GM23338 (cell line): ENCODE measurements at regions not wholly inside any gene's neighbourhood (a gene's known extent, or its start where the extent isn't known, plus 50 kb on each side); places are given as distances from the start of the nearest gene placed in this dataset.

Experiments
- ATAC-seq: fragments of 200-7000 bp; cut with Tn5 transposase; 3 replicates; pipeline ENCODE4 v1.9.1; 2020
- DNase-seq: peaks from one replicate; pipeline ENCODE4 v3.0.0-alpha.2; 2015; ENCODE audit warnings: low spot score
- H2AFZ ChIP-seq: fragments of 200-600 bp; sonication (generic); 2 replicates; pipeline ENCODE4 v1.8.0; 2016; ENCODE audit warnings: antibody characterized with exemption, mild to moderate bottlenecking, moderate library complexity
- H3F3A ChIP-seq: fragments of 200-600 bp; sonication (generic); replicated peaks from 2 replicates; pipeline ENCODE4 v1.8.0; 2017; ENCODE audit warnings: antibody characterized with exemption, mixed run types, low read depth
- H3K27ac ChIP-seq: fragments of 200-600 bp; sonication (generic); 2 replicates; pipeline ENCODE4 v1.6.1; 2016; ENCODE audit warnings: low read depth
- H3K27me3 ChIP-seq: fragments of 200-600 bp; sonication (generic); 2 replicates; pipeline ENCODE4 v1.8.0; 2016; ENCODE audit warnings: mild to moderate bottlenecking, mixed run types, moderate library complexity; ENCODE audit not compliant: insufficient read depth
- H3K36me3 ChIP-seq: fragments of 200-600 bp; sonication (generic); 2 replicates; pipeline ENCODE4 v1.8.0; 2016; ENCODE audit warnings: mild to moderate bottlenecking; ENCODE audit not compliant: insufficient read depth
- H3K4me1 ChIP-seq: fragments of 200-600 bp; sonication (generic); 2 replicates; pipeline ENCODE4 v1.8.0; 2016; ENCODE audit warnings: mild to moderate bottlenecking, moderate library complexity; ENCODE audit not compliant: insufficient read depth
- H3K4me2 ChIP-seq: fragments of 200-600 bp; sonication (generic); 2 replicates; pipeline ENCODE4 v1.7.1; 2017; ENCODE audit warnings: mixed run types
- H3K4me3 ChIP-seq: fragments of 200-600 bp; sonication (generic); 2 replicates; pipeline ENCODE4 v1.6.1; 2016; ENCODE audit warnings: mixed run types
- H3K79me2 ChIP-seq: fragments of 200-600 bp; sonication (generic); replicated peaks from 2 replicates; pipeline ENCODE4 v1.8.0; 2017; ENCODE audit warnings: mild to moderate bottlenecking; ENCODE audit not compliant: insufficient read depth
- H3K9me2 ChIP-seq: fragments of 200-600 bp; sonication (generic); 2 replicates; pipeline ENCODE4 v1.8.0; 2017; ENCODE audit not compliant: insufficient read depth
- H4K20me1 ChIP-seq: fragments of 200-600 bp; sonication (generic); replicated peaks from 2 replicates; pipeline ENCODE4 v1.8.0; 2017; ENCODE audit warnings: mild to moderate bottlenecking; ENCODE audit not compliant: insufficient read depth
- H3K27ac Mint-ChIP-seq: 2 replicates; pipeline ENCODE4 v1.8.0; 2020; ENCODE audit warnings: inconsistent platforms, mild to moderate bottlenecking, moderate library complexity, mixed read lengths
- H3K27me3 Mint-ChIP-seq: 3 replicates; pipeline ENCODE4 v1.8.0; 2022; ENCODE audit warnings: low read depth, mild to moderate bottlenecking, moderate library complexity, mixed read lengths, inconsistent platforms; ENCODE audit not compliant: insufficient read depth, poor library complexity
- H3K36me3 Mint-ChIP-seq: 3 replicates; pipeline ENCODE4 v1.8.0; 2021; ENCODE audit warnings: low read depth, mild to moderate bottlenecking, inconsistent platforms, moderate library complexity, mixed read lengths
- H3K4me1 Mint-ChIP-seq: 3 replicates; pipeline ENCODE4 v1.8.0; 2020; ENCODE audit warnings: mild to moderate bottlenecking, inconsistent platforms, mixed read lengths
- H3K4me3 Mint-ChIP-seq: 3 replicates; pipeline ENCODE4 v1.8.0; 2021; ENCODE audit warnings: moderate library complexity, mild to moderate bottlenecking, inconsistent platforms, mixed read lengths
- H3K9me3 Mint-ChIP-seq: 3 replicates; pipeline ENCODE4 v1.8.0; 2020; ENCODE audit warnings: moderate library complexity, mild to moderate bottlenecking, inconsistent platforms, mixed read lengths
- CREB1 ChIP-seq: fragments of 250-450 bp; sonication (Bioruptor Pico); IDR thresholded peaks from 2 replicates; pipeline ENCODE4 v1.5.0; 2020; ENCODE audit warnings: low read depth, mild to moderate bottlenecking, moderate library complexity
- EZH2 ChIP-seq: fragments of 200-600 bp; sonication (generic); IDR thresholded peaks from one replicate; pipeline ENCODE4 v1.8.0; 2017; ENCODE audit warnings: antibody characterized with exemption, mild to moderate bottlenecking, low read depth; ENCODE audit not compliant: unreplicated experiment
- EZH2phosphoT487 ChIP-seq: fragments of 200-600 bp; sonication (generic); IDR thresholded peaks from one replicate; pipeline ENCODE4 v1.8.1; 2018; ENCODE audit warnings: antibody characterized with exemption; ENCODE audit not compliant: unreplicated experiment
- JUNB ChIP-seq: IDR thresholded peaks from one replicate; pipeline ENCODE4 v1.6.1; 2016; ENCODE audit warnings: antibody characterized with exemption; ENCODE audit not compliant: unreplicated experiment
- NANOG ChIP-seq: IDR thresholded peaks from 2 replicates; pipeline ENCODE4 v1.6.1; 2016; ENCODE audit warnings: antibody characterized with exemption, borderline replicate concordance
- POLR2AphosphoS5 ChIP-seq: IDR thresholded peaks from 2 replicates; pipeline ENCODE4 v1.6.1; 2016; ENCODE audit warnings: antibody characterized with exemption, low read depth
- STAT1 ChIP-seq: IDR thresholded peaks from one replicate; pipeline ENCODE4 v1.6.1; 2016; ENCODE audit warnings: antibody characterized with exemption; ENCODE audit not compliant: unreplicated experiment
- ZNF114 ChIP-seq: fragments of 250-450 bp; sonication (Bioruptor Pico); IDR thresholded peaks from 2 replicates; pipeline ENCODE4 v1.5.0; 2020; ENCODE audit warnings: mild to moderate bottlenecking, moderate library complexity
- ZNF331 ChIP-seq: fragments of 250-450 bp; sonication (Bioruptor Pico); IDR thresholded peaks from 2 replicates; pipeline ENCODE4 v1.5.0; 2020; ENCODE audit warnings: low read depth, mild to moderate bottlenecking, moderate library complexity
- ZNF462 ChIP-seq: fragments of 250-450 bp; sonication (Bioruptor Pico); IDR thresholded peaks from 2 replicates; pipeline ENCODE4 v1.5.0; 2020; ENCODE audit warnings: mild to moderate bottlenecking, moderate library complexity
- TF ChIP-seq, protein P1 (sequence below): IDR thresholded peaks from one replicate; pipeline ENCODE4 v1.6.1; 2018; ENCODE audit warnings: antibody characterized with exemption; ENCODE audit not compliant: unreplicated experiment
- TF ChIP-seq, protein P2 (sequence below): IDR thresholded peaks from 2 replicates; pipeline ENCODE4 v1.6.1; 2016; ENCODE audit warnings: antibody characterized with exemption
- TF ChIP-seq, protein P3 (sequence below), 2 experiments: fragments of 200-600 bp in 1 of 2; sonication (generic) in 1 of 2; conservative IDR thresholded peaks; 2 replicates each; pipeline versions ENCODE4 v1.5.1 to v1.6.1; 2016 to 2017; ENCODE audit warnings: antibody characterized with exemption in 2 of 2, low read depth in 2 of 2, mild to moderate bottlenecking in 2 of 2, moderate library complexity in 1 of 2

DNA sequence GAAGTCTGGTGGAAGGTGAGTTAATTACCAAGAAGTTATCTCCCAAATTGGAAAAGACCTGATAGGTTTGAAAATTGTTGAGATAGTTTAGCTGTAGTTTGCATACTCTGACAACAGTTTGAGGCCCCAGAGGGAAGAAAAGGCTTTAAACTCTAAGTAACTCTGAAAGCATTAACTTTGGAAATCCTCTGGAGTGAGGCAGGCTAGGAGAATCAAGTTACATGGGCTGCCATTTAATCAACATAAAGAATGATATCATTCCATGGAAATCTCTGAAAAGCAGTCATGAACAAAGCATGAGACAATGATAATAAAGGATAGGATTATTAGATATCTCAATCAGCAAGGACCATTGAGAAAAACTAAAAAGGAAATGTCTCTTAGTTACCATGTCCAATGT lies 647.1 kb downstream of the ANKRD50 start (continued):
- no peak for TF ChIP-seq ZNF114 (CRISPR knock-in tag)
- TF ChIP-seq EZH2phosphoT487, result no peak

- no peak overlapping the region for H3K27ac ChIP-seq
- Mint-ChIP-seq H3K27ac (no peak overlapping the region), H3K36me3 (peaks cover 16% of the 10 kb centered on the region), H3K27me3 (no peaks in the 10 kb centered on the region), H3K9me3 (peaks cover 14% of the 10 kb centered on the region), H3K4me3 (no peak overlapping the region), H3K4me1 (peaks cover 5% of the 10 kb centered on the region; the same call in 2 of the 3 replicates)
- peaks cover 9% of the 10 kb centered on the region; the same call in 1 of the 2 replicates for H3K36me3 ChIP-seq
- H3F3A ChIP-seq, result no peaks in the 10 kb centered on the region
- H4K20me1 ChIP-seq, result no peaks in the 10 kb centered on the region
- ATAC-seq, result no peak
- peaks cover 13% of the 10 kb centered on the region; the same call in 1 of the 2 replicates for H3K9me2 ChIP-seq
- no peaks in the 10 kb centered on the region for H3K79me2 ChIP-seq
- no peaks in the 10 kb centered on the region; the same call in 1 of the 2 replicates for H3K4me1 ChIP-seq
- no peak overlapping the region for H3K4me3 ChIP-seq
- DNase-seq, result no peak
- no peak overlapping the region for H2AFZ ChIP-seq
- H3K27me3 ChIP-seq, result no peaks in the 10 kb centered on the region
- TF ChIP-seq JUNB, result no peak
- no peak for TF ChIP-seq ZNF331 (CRISPR knock-in tag)
- TF ChIP-seq, protein P1, sequence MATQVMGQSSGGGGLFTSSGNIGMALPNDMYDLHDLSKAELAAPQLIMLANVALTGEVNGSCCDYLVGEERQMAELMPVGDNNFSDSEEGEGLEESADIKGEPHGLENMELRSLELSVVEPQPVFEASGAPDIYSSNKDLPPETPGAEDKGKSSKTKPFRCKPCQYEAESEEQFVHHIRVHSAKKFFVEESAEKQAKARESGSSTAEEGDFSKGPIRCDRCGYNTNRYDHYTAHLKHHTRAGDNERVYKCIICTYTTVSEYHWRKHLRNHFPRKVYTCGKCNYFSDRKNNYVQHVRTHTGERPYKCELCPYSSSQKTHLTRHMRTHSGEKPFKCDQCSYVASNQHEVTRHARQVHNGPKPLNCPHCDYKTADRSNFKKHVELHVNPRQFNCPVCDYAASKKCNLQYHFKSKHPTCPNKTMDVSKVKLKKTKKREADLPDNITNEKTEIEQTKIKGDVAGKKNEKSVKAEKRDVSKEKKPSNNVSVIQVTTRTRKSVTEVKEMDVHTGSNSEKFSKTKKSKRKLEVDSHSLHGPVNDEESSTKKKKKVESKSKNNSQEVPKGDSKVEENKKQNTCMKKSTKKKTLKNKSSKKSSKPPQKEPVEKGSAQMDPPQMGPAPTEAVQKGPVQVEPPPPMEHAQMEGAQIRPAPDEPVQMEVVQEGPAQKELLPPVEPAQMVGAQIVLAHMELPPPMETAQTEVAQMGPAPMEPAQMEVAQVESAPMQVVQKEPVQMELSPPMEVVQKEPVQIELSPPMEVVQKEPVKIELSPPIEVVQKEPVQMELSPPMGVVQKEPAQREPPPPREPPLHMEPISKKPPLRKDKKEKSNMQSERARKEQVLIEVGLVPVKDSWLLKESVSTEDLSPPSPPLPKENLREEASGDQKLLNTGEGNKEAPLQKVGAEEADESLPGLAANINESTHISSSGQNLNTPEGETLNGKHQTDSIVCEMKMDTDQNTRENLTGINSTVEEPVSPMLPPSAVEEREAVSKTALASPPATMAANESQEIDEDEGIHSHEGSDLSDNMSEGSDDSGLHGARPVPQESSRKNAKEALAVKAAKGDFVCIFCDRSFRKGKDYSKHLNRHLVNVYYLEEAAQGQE, result no peak
- TF ChIP-seq, protein P2, sequence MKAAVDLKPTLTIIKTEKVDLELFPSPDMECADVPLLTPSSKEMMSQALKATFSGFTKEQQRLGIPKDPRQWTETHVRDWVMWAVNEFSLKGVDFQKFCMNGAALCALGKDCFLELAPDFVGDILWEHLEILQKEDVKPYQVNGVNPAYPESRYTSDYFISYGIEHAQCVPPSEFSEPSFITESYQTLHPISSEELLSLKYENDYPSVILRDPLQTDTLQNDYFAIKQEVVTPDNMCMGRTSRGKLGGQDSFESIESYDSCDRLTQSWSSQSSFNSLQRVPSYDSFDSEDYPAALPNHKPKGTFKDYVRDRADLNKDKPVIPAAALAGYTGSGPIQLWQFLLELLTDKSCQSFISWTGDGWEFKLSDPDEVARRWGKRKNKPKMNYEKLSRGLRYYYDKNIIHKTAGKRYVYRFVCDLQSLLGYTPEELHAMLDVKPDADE, result no peak
- no peak for TF ChIP-seq STAT1
- no peak for TF ChIP-seq ZNF462 (CRISPR knock-in tag)
- TF ChIP-seq POLR2AphosphoS5, result no peak
- no peak for TF ChIP-seq NANOG
- TF ChIP-seq ZNF114 (CRISPR knock-in tag), result no peak
- no peak for TF ChIP-seq EZH2
- TF ChIP-seq EZH2phosphoT487, result no peak
- TF ChIP-seq CREB1 (CRISPR knock-in tag), result no peak
- TF ChIP-seq, protein P3, sequence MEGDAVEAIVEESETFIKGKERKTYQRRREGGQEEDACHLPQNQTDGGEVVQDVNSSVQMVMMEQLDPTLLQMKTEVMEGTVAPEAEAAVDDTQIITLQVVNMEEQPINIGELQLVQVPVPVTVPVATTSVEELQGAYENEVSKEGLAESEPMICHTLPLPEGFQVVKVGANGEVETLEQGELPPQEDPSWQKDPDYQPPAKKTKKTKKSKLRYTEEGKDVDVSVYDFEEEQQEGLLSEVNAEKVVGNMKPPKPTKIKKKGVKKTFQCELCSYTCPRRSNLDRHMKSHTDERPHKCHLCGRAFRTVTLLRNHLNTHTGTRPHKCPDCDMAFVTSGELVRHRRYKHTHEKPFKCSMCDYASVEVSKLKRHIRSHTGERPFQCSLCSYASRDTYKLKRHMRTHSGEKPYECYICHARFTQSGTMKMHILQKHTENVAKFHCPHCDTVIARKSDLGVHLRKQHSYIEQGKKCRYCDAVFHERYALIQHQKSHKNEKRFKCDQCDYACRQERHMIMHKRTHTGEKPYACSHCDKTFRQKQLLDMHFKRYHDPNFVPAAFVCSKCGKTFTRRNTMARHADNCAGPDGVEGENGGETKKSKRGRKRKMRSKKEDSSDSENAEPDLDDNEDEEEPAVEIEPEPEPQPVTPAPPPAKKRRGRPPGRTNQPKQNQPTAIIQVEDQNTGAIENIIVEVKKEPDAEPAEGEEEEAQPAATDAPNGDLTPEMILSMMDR (conservative IDR thresholded peaks at IDR 0.05; ENCODE audit: low read depth in 2 of 2), result no peak
- H3K4me2 ChIP-seq, result no peak overlapping the region
Observed at GRCh38 chr4:124065936-124066335, 646.6 kb downstream of the ANKRD50 start.
